Frontal cortex (tissue), 3 donors: ENCODE measurements at regions not wholly inside any gene's neighbourhood (a gene's known extent, or its start where the extent isn't known, plus 50 kb on each side); places are given as distances from the start of the nearest gene placed in this dataset.
A peak's percentile ranks its signal among the peaks of the same experiment; 100 is the strongest.

Source experiments
- DNase-seq, 2 donors: peaks; one replicate each; pipeline ENCODE4 v3.0.0; 2012; ENCODE audit warnings: low spot score in 2 of 2
- FAIRE-seq: peaks from 2 replicates; lab custom pipeline; 2012; peaks lifted over from hg19 to GRCh38; lab: Jason Lieb, UNC
- donor health status: control.
- donor health status: control.
- donor health status: control.

- DNase-seq (no peak), FAIRE-seq (no peak)
These were observed 50.7 kb upstream of the SPATA12 start for GRCh38 chr3:57009802-57010201.

- FAIRE-seq: no peak
- DNase-seq: no peak
These were observed 51.1 kb upstream of the SPATA12 start for GRCh38 chr3:57009367-57009766.

- FAIRE-seq (no peak), DNase-seq (no peak)
These were observed 52.7 kb upstream of the SPATA12 start for GRCh38 chr3:57007521-57008460.

GRCh38 chr3:57006949-57007419, 53.5 kb upstream of the SPATA12 start:
- FAIRE-seq (no peak), DNase-seq (no peak)

- no peak for FAIRE-seq
- DNase-seq: no peak
These were observed 54.2 kb upstream of the SPATA12 start for GRCh38 chr3:57006179-57006657.

GRCh38 chr3:57004229-57004628, 56.2 kb upstream of the SPATA12 start:
- FAIRE-seq: no peak
- DNase-seq: no peak

GRCh38 chr3:57003676-57004075, 56.8 kb upstream of the SPATA12 start:
- no peak for DNase-seq
- FAIRE-seq: no peak

GRCh38 chr3:57001356-57001755, 59.1 kb upstream of the SPATA12 start:
- DNase-seq: no peak
- no peak for FAIRE-seq

- FAIRE-seq: no peak
- DNase-seq: no peak
These were observed 60.5 kb upstream of the SPATA12 start for GRCh38 chr3:57000012-57000411.

GRCh38 chr3:56999547-56999946, 60.9 kb upstream of the SPATA12 start:
- no peak for DNase-seq
- FAIRE-seq: no peak

- FAIRE-seq (peak; percentile 64), DNase-seq (no peak)
These were observed 62.4 kb upstream of the SPATA12 start for GRCh38 chr3:56998076-56998529.

- DNase-seq (no peak), FAIRE-seq (no peak)
These were observed 62.8 kb upstream of the SPATA12 start for GRCh38 chr3:56997675-56998074.

GRCh38 chr3:56997041-56997440, 63.4 kb upstream of the SPATA12 start:
- FAIRE-seq (no peak), DNase-seq (no peak)

GRCh38 chr3:56994391-56994790, 66.1 kb upstream of the SPATA12 start:
- DNase-seq (no peak), FAIRE-seq (no peak)

GRCh38 chr3:56990641-56991015, 69.8 kb upstream of the SPATA12 start:
- no peak for DNase-seq
- FAIRE-seq: no peak

GRCh38 chr3:56989977-56990640, 70.4 kb upstream of the SPATA12 start:
- FAIRE-seq (no peak), DNase-seq (no peak)

- FAIRE-seq (no peak), DNase-seq (no peak)
These were observed 71.1 kb upstream of the SPATA12 start for GRCh38 chr3:56989169-56989976.

GRCh38 chr3:56988458-56989168, 71.9 kb upstream of the SPATA12 start:
- FAIRE-seq (peak; percentile 73), DNase-seq (peak; percentile 37 to 64)

- FAIRE-seq: no peak
These were observed 73.1 kb upstream of the SPATA12 start for GRCh38 chr3:56987238-56987895.

More at GRCh38 chr3:56987238-56987895, 73.1 kb upstream of the SPATA12 start:
- no peak for DNase-seq
